ENCODE measurements at regions not wholly inside any gene's neighbourhood (a gene's known extent, or its start where the extent isn't known, plus 50 kb on each side); places are given as distances from the start of the nearest gene placed in this dataset.

GRCh38 chr1:218926631-218927030 is 247.0 kb upstream of the LYPLAL1 start:
- TF ChIP-seq CTCF (IDR thresholded peaks at IDR 0.05): no peak
- no peak for TF ChIP-seq POLR2A (IDR thresholded peaks at IDR 0.05)

All from esophagus squamous epithelium (tissue), 4 donors.